Erythroblast (primary cell): ENCODE measurements at regions not wholly inside any gene's neighbourhood (a gene's known extent, or its start where the extent isn't known, plus 50 kb on each side); places are given as distances from the start of the nearest gene placed in this dataset.

Experiments used
- GATA1 ChIP-seq: IDR thresholded peaks from 2 replicates; pipeline ENCODE4 v1.6.1; 2011; ENCODE audit warnings: low read depth, mild to moderate bottlenecking, control low read depth, low read length, moderate library complexity
- POLR2A ChIP-seq: IDR thresholded peaks from 2 replicates; pipeline ENCODE4 v1.6.1; 2011; ENCODE audit warnings: mild to moderate bottlenecking, low read length

GRCh38 chr2:188813315-188813714 lies 160.9 kb upstream of the COL3A1 start:
- TF ChIP-seq POLR2A (no peak), GATA1 (no peak)
